Astrocyte (in vitro differentiated cells and primary cell): ENCODE measurements at regions not wholly inside any gene's neighbourhood (a gene's known extent, or its start where the extent isn't known, plus 50 kb on each side); places are given as distances from the start of the nearest gene placed in this dataset.

Experiments used
- CTCF ChIP-seq: IDR thresholded peaks from 2 replicates; pipeline ENCODE4 v1.5.1; 2011; ENCODE audit warnings: low read depth, mild to moderate bottlenecking, inconsistent platforms, low read length, moderate library complexity; ENCODE audit not compliant: insufficient read depth
- EZH2 ChIP-seq: IDR thresholded peaks from 2 replicates; pipeline ENCODE4 v1.6.1; 2012; ENCODE audit warnings: mild to moderate bottlenecking, low read length, inconsistent platforms; ENCODE audit not compliant: insufficient read depth

DNA sequence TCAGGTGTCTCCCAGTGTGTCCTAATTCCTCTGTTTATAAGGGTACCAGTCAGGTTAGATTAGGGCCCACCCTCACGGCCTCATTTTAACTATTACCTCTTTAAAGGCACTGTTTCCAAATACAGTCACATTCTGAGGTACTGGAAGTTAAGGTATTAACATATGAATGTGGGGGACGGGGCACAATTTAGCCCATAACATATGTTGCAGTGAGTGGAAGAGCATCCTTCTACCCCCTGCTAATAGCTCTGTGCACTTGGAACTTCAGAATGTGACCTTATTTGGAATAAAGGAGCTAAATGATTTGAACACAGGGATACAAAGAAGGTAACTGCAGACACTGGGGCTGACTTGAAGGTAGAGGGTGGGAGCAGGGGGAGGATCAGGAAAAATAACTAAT is 67.3 kb upstream of the ADGRL2 start:
- TF ChIP-seq CTCF (no peak), EZH2 (no peak)
